Sigmoid colon (tissue), 6 donors: ENCODE measurements at regions not wholly inside any gene's neighbourhood (a gene's known extent, or its start where the extent isn't known, plus 50 kb on each side); places are given as distances from the start of the nearest gene placed in this dataset.

Source experiments
- DNase-seq: peaks from one replicate; pipeline ENCODE4 v3.0.0-alpha.2; 2019
- H3K27ac ChIP-seq, 4 donors: fragments of 200-600 bp; sonication (generic); one replicate each; pipeline ENCODE4 v1.5.1; 2016 to 2019; ENCODE audit warnings: mild to moderate bottlenecking in 1 of 4
- H3K27me3 ChIP-seq, 3 donors: fragments of 200-600 bp; sonication (generic); one replicate each; pipeline ENCODE4 v1.5.1; 2019; ENCODE audit warnings: mild to moderate bottlenecking in 1 of 3
- H3K36me3 ChIP-seq, 4 donors: fragments of 200-600 bp; sonication (generic); one replicate each; pipeline ENCODE4 v1.5.1; 2016 to 2019
- H3K4me1 ChIP-seq, 4 donors: fragments of 200-600 bp; sonication (generic); one replicate each; pipeline ENCODE4 v1.5.1; 2017 to 2019
- H3K4me3 ChIP-seq, 4 donors: fragments of 200-600 bp; sonication (generic); one replicate each; pipeline ENCODE4 v1.5.1; 2017 to 2019; ENCODE audit warnings: mild to moderate bottlenecking in 2 of 4, moderate library complexity in 1 of 4
- H3K9me3 ChIP-seq, 4 donors: fragments of 200-600 bp in 3 of 4; sonication (generic) in 3 of 4; one replicate each; pipeline versions ENCODE4 v1.5.1 to v1.6.1; 2013 to 2019
- CTCF ChIP-seq, 4 experiments: fragments of 450-650 bp in 3 of 4; fragments of 200-600 bp in 1 of 4; IDR thresholded peaks; one replicate each; pipeline ENCODE4 v1.5.1; 2016 to 2019; ENCODE audit warnings: antibody characterized with exemption in 4 of 4, mild to moderate bottlenecking in 3 of 4, moderate library complexity in 2 of 4
- EP300 ChIP-seq, 4 donors: sonication (generic); formaldehyde crosslinking; IDR thresholded peaks; one replicate each; pipeline ENCODE4 v1.6.1; 2017; ENCODE audit warnings: antibody characterized with exemption in 4 of 4
- POLR2A ChIP-seq, 2 donors: fragments of 450-650 bp; IDR thresholded peaks; one replicate each; pipeline ENCODE4 v1.6.1; 2016; ENCODE audit warnings: antibody characterized with exemption in 2 of 2, mild to moderate bottlenecking in 2 of 2, moderate library complexity in 2 of 2
- POLR2AphosphoS5 ChIP-seq, 4 donors: sonication (generic); formaldehyde crosslinking; IDR thresholded peaks; one replicate each; pipeline ENCODE4 v1.6.1; 2017; ENCODE audit warnings: antibody characterized with exemption in 4 of 4
- WGBS, 2 donors: extraction: QIAGEN DNeasy Blood & Tissue Kit; methylation state at CpG; one replicate each; pipeline ENCODE4 v1.1.7; 2013; 5-methylcytosine and 5-hydroxymethylcytosine counted together
- intact Hi-C: fragments of 100-400 bp; cut with DNase I; formaldehyde crosslinking; loops from one replicate; pipeline ENCODE4 v1.15.1; 2023
- donor health status: healthy with polysubstance abuse.
- donor health status: healthy.

GRCh38 chr10:105793071-105793470, 1152.0 kb downstream of the SORCS3 start:
- no peak for TF ChIP-seq POLR2A (IDR thresholded peaks at IDR 0.05)
- no peak for TF ChIP-seq POLR2AphosphoS5 (IDR thresholded peaks at IDR 0.05)
- no peak for TF ChIP-seq EP300 (IDR thresholded peaks at IDR 0.05)
- TF ChIP-seq CTCF (IDR thresholded peaks at IDR 0.05): no peak
- 28 to 62% methylated on average over 3 of the region's 3 CpGs for WGBS, 2 donors
- Histone ChIP-seq H3K27me3 (no peaks in the 10 kb centered on the region), H3K4me3 (no peak overlapping the region), H3K27ac (no peak overlapping the region), H3K36me3 (no peaks in the 10 kb centered on the region), H3K4me1 (no peaks in the 10 kb centered on the region), H3K9me3 (no peaks in the 10 kb centered on the region)
- DNase-seq: no peak
- intact Hi-C loops: no loop called here

- TF ChIP-seq POLR2AphosphoS5 (IDR thresholded peaks at IDR 0.05) (no peak), EP300 (IDR thresholded peaks at IDR 0.05) (no peak), CTCF (IDR thresholded peaks at IDR 0.05) (no peak), POLR2A (IDR thresholded peaks at IDR 0.05) (no peak)
- WGBS, 2 donors: 44 to 57% methylated on average over 3 of the region's 3 CpGs
- H3K4me1 ChIP-seq: no peaks in the 10 kb centered on the region
- no peaks in the 10 kb centered on the region for H3K9me3 ChIP-seq
- H3K27ac ChIP-seq: no peak overlapping the region
- no peak overlapping the region for H3K4me3 ChIP-seq
- no peak for DNase-seq
- H3K36me3 ChIP-seq: no peaks in the 10 kb centered on the region
- intact Hi-C loops: no loop called here
- H3K27me3 ChIP-seq: no peaks in the 10 kb centered on the region
Observed at GRCh38 chr10:105785721-105786120, 1144.6 kb downstream of the SORCS3 start.

- H3K27me3 ChIP-seq: no peaks in the 10 kb centered on the region
- 76 to 84% methylated on average over 7 of the region's 7 CpGs for WGBS, 2 donors
- TF ChIP-seq EP300 (IDR thresholded peaks at IDR 0.05) (no peak), POLR2AphosphoS5 (IDR thresholded peaks at IDR 0.05) (no peak), CTCF (IDR thresholded peaks at IDR 0.05) (no peak), POLR2A (IDR thresholded peaks at IDR 0.05) (no peak)
- no peak for DNase-seq
- H3K4me1 ChIP-seq: no peaks in the 10 kb centered on the region
- intact Hi-C loops: no loop called here
- H3K27ac ChIP-seq: no peak overlapping the region
- no peaks in the 10 kb centered on the region for H3K9me3 ChIP-seq
- H3K4me3 ChIP-seq: no peak overlapping the region
- no peaks in the 10 kb centered on the region for H3K36me3 ChIP-seq
Observed at GRCh38 chr10:105783936-105784483, 1142.9 kb downstream of the SORCS3 start.

GRCh38 chr10:105774881-105775280, 1133.8 kb downstream of the SORCS3 start:
- TF ChIP-seq POLR2AphosphoS5 (IDR thresholded peaks at IDR 0.05) (no peak), EP300 (IDR thresholded peaks at IDR 0.05) (no peak), CTCF (IDR thresholded peaks at IDR 0.05) (no peak), POLR2A (IDR thresholded peaks at IDR 0.05) (no peak)
- 29 to 49% methylated on average over 1 of the region's 1 CpG for WGBS, 2 donors
- intact Hi-C loops: no loop called here
- H3K27ac ChIP-seq: no peak overlapping the region
- H3K9me3 ChIP-seq: no peaks in the 10 kb centered on the region
- H3K27me3 ChIP-seq: no peaks in the 10 kb centered on the region
- no peaks in the 10 kb centered on the region for H3K36me3 ChIP-seq
- no peak overlapping the region for H3K4me3 ChIP-seq
- H3K4me1 ChIP-seq: peaks cover 0 to 23% (median 2%) of the 10 kb centered on the region in 4 donors
- DNase-seq: no peak

- WGBS, 2 donors: 43 to 46% methylated on average over 2 of the region's 2 CpGs
- no peak for TF ChIP-seq POLR2A (IDR thresholded peaks at IDR 0.05)
Observed at GRCh38 chr10:105774351-105774750, 1133.3 kb downstream of the SORCS3 start.

More at GRCh38 chr10:105774351-105774750, 1133.3 kb downstream of the SORCS3 start:
- DNase-seq: no peak
- Histone ChIP-seq H3K27ac (no peak overlapping the region), H3K4me1 (peaks cover 0 to 27% (median 5%) of the 10 kb centered on the region in 4 donors), H3K27me3 (no peaks in the 10 kb centered on the region), H3K36me3 (no peaks in the 10 kb centered on the region), H3K4me3 (no peak overlapping the region), H3K9me3 (no peaks in the 10 kb centered on the region)
- intact Hi-C loops: no loop called here
